NCI-H2107 (cell line): ENCODE measurements at regions not wholly inside any gene's neighbourhood (a gene's known extent, or its start where the extent isn't known, plus 50 kb on each side); places are given as distances from the start of the nearest gene placed in this dataset.
"Not testable (repeated sequence)": the region's sequence is repeated elsewhere in the genome, so short reads cannot be mapped to it uniquely, and the experiment has no call there.

Experiments used
- DNase-seq: peaks from one replicate; lab custom pipeline; 2025; lab: John Stamatoyannopoulos, UW

- DNase-seq: no peak
Observed at GRCh38 chr20:19026121-19026878, 186.1 kb upstream of the SLC24A3 start.

GRCh38 chr20:19026901-19027644 lies 185.4 kb upstream of the SLC24A3 start:
- DNase-seq: no peak

DNA sequence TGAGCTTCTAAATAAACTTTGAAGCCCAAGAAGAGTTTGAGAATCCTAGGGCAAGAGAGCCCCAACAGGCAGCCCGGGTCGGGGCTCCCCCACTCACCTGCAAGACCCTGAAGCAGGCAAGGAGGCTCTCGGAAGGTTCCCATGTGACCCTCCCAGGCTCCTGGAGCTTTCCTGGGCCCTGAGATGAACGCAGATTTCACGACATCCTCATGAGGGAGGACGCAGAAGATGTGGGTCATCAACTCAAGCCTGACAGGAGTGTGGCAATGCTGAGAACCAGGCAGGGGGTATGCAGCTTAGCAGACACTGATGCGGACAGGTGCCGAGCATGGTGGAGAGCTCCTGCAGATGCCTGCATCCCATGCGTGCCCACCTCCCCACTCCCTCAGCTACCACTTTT lies 184.5 kb upstream of the SLC24A3 start:
- DNase-seq: no peak

- DNase-seq: no peak
Observed at GRCh38 chr20:19041787-19042186, 170.7 kb upstream of the SLC24A3 start.

GRCh38 chr20:19045371-19045770 lies 167.1 kb upstream of the SLC24A3 start:
- DNase-seq: no peak

- DNase-seq: no peak
Observed at GRCh38 chr20:19047040-19047950, 165.1 kb upstream of the SLC24A3 start.

DNA sequence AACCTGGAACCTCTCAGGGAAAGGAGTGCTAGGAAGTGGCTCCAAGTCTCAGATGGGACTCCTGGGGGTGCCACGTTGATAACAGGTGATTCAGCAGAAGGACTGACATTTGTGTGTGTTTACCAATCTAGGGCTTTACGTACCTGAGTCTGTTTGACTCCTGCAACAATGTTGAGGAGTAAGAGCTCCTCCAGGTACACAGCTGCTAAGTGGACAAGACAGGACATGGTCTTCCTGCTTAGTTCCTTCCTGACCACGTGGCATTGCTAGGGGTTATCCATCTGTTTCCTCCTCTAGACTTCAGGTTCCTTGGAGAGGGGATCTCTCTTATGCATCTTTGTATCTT lies 164.5 kb upstream of the SLC24A3 start:
- no peak for DNase-seq

GRCh38 chr20:19048995-19049501 lies 163.4 kb upstream of the SLC24A3 start:
- no peak for DNase-seq

DNA sequence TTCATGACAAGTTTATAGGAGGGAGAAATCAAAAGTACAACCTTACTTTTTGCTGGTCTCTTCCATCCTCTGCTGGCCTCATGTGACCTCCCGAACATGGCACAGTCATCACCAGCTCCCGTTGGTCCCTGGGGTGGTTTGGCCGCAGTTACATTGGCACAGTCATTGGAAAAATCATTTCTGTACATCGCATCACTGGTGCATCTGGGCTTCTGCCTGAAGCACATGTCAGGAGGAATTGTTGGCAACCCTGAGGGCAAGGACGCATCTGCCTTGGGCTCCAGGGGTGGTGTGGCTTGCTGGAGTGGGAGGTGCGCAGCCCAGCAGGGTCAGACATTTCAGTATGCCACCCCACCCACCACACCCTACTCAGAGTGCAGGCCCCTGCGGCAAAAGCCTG lies 162.9 kb upstream of the SLC24A3 start:
- no peak for DNase-seq

DNA sequence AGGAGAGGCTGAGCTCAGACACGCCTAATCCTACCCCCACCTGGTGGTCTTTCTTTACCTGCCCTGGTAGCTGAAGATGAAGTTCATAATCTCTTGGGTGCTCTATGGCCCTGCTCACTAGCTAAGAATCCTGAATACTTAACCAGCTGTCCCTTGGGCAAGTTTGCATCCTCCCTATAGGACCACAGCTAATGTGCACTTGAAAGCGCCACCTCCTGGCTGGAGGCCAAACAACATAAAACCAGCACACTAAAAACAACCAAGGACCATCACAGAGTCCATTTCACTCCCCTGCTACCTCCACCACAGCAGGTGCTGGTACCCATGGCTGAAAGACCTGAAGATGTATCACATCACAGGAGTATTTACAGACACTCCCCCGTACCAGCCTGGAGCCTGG lies 155.5 kb upstream of the SLC24A3 start:
- DNase-seq: no peak

GRCh38 chr20:19064788-19065187 lies 147.7 kb upstream of the SLC24A3 start:
- DNase-seq: not testable (repeated sequence)

- no peak for DNase-seq
Observed at GRCh38 chr20:19067986-19068385, 144.5 kb upstream of the SLC24A3 start.

- DNase-seq: no peak
Observed at GRCh38 chr20:19070026-19070425, 142.4 kb upstream of the SLC24A3 start.

DNA sequence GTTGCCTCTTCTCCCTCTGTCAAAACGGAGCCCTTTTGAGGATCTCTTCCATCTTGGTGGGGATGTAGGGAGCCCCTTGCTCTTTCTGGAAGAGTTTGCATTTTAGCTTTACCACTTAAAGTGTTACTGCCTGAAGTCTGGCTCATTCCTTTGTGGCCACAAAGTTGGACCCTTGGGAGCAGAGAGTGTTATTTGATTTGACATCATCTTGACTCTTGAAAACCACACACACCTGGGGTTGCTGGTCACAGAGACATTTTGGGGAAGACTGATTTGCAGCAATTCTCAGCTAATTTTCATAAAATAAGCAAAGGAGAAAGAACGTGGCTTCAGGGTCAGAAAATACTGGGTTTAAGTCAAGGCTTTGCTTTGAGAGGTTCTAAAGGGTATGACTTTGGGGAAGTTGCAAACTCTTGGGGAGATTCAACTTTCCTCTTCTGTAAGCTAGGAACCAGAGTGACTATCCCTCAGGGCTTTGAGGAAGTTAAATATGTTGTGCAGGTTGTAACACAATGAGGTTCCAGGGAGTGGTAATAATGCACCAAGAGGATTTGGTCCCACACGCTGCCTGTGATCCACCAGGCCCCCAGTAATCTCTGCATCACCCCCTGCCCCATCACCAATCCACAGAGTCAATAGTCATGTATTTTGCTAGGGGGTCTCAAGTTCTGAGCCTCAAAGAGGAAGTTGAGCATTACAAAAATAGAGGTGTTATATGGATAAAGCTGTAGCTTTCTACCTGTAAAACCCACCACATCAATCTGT lies 141.6 kb upstream of the SLC24A3 start:
- no peak for DNase-seq

GRCh38 chr20:19071446-19071725 lies 141.1 kb upstream of the SLC24A3 start:
- DNase-seq: no peak

- no peak for DNase-seq
Observed at GRCh38 chr20:19071902-19072498, 140.4 kb upstream of the SLC24A3 start.

- no peak for DNase-seq
Observed at GRCh38 chr20:19072988-19073387, 139.5 kb upstream of the SLC24A3 start.

GRCh38 chr20:19073584-19074218 lies 138.7 kb upstream of the SLC24A3 start:
- DNase-seq: no peak

DNA sequence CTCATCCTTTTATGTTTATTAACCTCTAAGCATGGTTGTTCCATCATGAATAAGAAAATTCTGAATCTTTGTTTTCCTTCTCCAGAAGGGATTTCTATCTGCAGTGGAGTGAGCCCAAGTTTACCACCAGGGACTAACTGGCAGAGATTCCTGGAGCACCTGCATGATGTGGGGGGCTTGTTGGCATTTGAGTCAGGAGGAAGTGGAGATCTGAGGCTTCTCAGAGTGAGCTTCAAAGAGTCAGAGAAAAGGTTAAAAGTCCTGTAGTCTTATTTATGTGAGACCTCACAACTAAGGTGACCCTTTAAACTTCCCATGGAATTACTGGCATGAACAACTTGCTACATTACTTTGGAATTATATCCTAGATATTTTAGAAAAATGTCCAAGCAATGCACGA lies 138.1 kb upstream of the SLC24A3 start:
- DNase-seq: no peak

- DNase-seq: no peak
Observed at GRCh38 chr20:19074828-19075516, 137.5 kb upstream of the SLC24A3 start.
